GM21360 (cell line): ENCODE measurements at regions not wholly inside any gene's neighbourhood (a gene's known extent, or its start where the extent isn't known, plus 50 kb on each side); places are given as distances from the start of the nearest gene placed in this dataset.

Experiments
- ATAC-seq: cut with Tn5 transposase; IDR thresholded peaks from one replicate; pipeline ENCODE4 v1.9.1; 2021; ENCODE audit warnings: mild to moderate bottlenecking, moderate library complexity; ENCODE audit not compliant: unreplicated experiment

GRCh38 chr22:49325531-49326395, 501.9 kb downstream of the BRD1 start:
- ATAC-seq, result no peak

GRCh38 chr22:49324527-49325491, 502.9 kb downstream of the BRD1 start:
- no peak for ATAC-seq

GRCh38 chr22:49323751-49324415, 503.8 kb downstream of the BRD1 start:
- no peak for ATAC-seq

GRCh38 chr22:49322861-49323622, 504.6 kb downstream of the BRD1 start:
- no peak for ATAC-seq

- no peak for ATAC-seq
These were observed 505.4 kb downstream of the BRD1 start for GRCh38 chr22:49322231-49322630.

- no peak for ATAC-seq
These were observed 506.1 kb downstream of the BRD1 start for GRCh38 chr22:49321477-49322055.

GRCh38 chr22:49320714-49321476, 506.8 kb downstream of the BRD1 start:
- ATAC-seq, result no peak

GRCh38 chr22:49317369-49317768, 510.3 kb downstream of the BRD1 start:
- ATAC-seq, result no peak

- ATAC-seq, result no peak
These were observed 515.1 kb downstream of the BRD1 start for GRCh38 chr22:49312601-49313000.

GRCh38 chr22:49310354-49310753, 517.3 kb downstream of the BRD1 start:
- ATAC-seq, result no peak

GRCh38 chr22:49308300-49308699, 519.4 kb downstream of the BRD1 start:
- no peak for ATAC-seq

GRCh38 chr22:49307870-49308269, 519.8 kb downstream of the BRD1 start:
- no peak for ATAC-seq

- ATAC-seq, result no peak
These were observed 520.2 kb downstream of the BRD1 start for GRCh38 chr22:49307481-49307830.

GRCh38 chr22:49306632-49307480, 520.8 kb downstream of the BRD1 start:
- ATAC-seq, result no peak

GRCh38 chr22:49305966-49306631, 521.6 kb downstream of the BRD1 start:
- no peak for ATAC-seq

GRCh38 chr22:49305214-49305965, 522.3 kb downstream of the BRD1 start:
- ATAC-seq, result no peak

- no peak for ATAC-seq
These were observed 523.8 kb downstream of the BRD1 start for GRCh38 chr22:49303781-49304461.
